ENCODE measurements at regions not wholly inside any gene's neighbourhood (a gene's known extent, or its start where the extent isn't known, plus 50 kb on each side); places are given as distances from the start of the nearest gene placed in this dataset.

DNA sequence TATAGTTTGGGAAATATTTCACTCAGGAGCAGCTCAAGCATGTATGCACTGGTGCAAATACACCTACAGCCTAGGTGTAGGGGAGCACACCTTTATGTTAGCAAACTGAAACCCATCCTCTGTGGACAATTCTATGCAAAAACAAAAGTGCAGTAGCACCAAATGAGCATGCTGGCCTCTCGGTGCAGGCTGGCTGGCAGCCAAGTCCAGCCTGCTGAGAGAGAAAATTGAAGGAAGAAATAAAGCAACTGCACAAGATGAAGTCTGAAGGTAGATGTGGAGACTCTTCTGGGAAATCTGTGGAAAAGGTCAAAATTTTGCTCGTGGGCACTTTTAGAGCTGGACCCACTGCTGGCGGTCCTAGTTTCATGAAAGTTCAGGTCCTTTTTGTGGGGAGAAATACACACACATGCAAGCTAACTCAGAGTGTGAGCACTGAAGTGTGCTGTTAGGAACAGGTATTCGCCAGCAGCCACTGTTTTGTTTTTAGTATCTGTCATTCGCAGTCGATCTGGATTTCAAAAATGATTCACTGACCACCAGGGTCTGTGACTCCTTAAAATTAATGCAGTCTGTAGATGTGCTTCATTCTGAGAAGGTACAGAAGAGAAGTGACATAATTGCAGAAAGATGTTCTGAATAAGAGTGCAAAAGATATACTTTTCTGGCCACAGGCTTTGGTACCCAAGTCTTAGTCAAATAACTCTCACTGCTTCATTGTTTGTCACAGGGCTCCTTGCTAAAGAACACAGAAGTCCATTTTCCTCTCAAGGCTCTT lies 281.7 kb downstream of the PARP8 start:
- Mint-ChIP-seq H3K27ac (no peak overlapping the region), H3K4me1 (ENCODE audit: low read depth) (no peaks in the 10 kb centered on the region), H3K27me3 (peaks cover 2% of the 10 kb centered on the region), H3K4me3 (no peak overlapping the region), H3K36me3 (no peaks in the 10 kb centered on the region), H3K9me3 (ENCODE audit: low read depth) (peaks cover 8% of the 10 kb centered on the region)

DNA sequence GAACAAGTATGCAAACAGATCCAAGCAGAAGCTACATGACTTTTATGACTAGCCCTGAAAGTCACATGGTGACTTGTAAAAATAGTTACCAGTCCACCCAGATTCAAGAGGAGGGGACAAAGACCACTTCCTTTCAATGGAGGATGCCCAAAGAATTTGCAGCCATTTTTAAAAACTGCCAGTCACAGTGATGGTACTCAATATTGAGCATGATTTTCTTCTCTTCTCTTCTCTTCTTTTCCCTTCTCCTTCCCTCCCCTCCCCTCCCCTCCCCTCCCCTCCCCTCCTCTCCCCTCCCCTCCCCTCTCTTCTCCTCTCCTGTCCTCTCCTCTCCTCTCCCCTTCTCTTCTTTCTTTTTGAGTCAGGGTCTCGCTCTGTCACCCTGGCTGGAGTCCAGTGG lies 286.9 kb downstream of the PARP8 start:
- Mint-ChIP-seq H3K27me3 (peaks cover 21% of the 10 kb centered on the region), H3K9me3 (ENCODE audit: low read depth) (no peaks in the 10 kb centered on the region), H3K27ac (no peak overlapping the region), H3K36me3 (no peaks in the 10 kb centered on the region), H3K4me1 (ENCODE audit: low read depth) (no peaks in the 10 kb centered on the region), H3K4me3 (no peak overlapping the region)

DNA sequence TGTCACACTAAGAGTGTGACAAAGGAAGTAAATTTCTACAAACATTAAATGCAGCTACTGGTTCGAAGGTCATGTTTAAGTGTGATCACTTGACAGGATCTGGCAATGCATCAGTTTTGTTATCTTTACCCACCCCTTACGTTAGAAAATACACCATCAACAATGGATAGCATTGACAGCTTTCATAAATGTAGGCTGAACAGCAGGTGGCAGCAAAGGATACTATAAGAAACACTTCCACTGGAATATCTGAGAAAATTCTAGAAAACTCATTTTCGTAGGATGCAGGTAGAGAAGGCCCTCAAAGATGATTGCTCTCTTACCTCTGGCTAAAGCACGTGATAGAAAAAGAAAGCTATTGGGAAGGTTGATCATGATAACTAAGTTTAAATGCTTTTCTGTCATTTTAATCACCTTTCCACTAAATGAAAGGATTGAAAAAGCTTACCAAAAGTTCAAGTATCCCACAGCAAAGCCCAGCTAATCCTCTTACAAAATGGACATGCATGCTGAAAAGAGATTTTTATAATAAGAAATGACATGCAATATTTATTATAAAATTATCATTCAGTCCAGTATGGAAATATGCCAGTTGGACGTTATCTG lies 292.5 kb downstream of the PARP8 start:
- H3K27ac Mint-ChIP-seq: no peak overlapping the region
- H3K9me3 Mint-ChIP-seq (ENCODE audit: low read depth): no peaks in the 10 kb centered on the region
- H3K4me1 Mint-ChIP-seq (ENCODE audit: low read depth): peaks cover 6% of the 10 kb centered on the region

DNA sequence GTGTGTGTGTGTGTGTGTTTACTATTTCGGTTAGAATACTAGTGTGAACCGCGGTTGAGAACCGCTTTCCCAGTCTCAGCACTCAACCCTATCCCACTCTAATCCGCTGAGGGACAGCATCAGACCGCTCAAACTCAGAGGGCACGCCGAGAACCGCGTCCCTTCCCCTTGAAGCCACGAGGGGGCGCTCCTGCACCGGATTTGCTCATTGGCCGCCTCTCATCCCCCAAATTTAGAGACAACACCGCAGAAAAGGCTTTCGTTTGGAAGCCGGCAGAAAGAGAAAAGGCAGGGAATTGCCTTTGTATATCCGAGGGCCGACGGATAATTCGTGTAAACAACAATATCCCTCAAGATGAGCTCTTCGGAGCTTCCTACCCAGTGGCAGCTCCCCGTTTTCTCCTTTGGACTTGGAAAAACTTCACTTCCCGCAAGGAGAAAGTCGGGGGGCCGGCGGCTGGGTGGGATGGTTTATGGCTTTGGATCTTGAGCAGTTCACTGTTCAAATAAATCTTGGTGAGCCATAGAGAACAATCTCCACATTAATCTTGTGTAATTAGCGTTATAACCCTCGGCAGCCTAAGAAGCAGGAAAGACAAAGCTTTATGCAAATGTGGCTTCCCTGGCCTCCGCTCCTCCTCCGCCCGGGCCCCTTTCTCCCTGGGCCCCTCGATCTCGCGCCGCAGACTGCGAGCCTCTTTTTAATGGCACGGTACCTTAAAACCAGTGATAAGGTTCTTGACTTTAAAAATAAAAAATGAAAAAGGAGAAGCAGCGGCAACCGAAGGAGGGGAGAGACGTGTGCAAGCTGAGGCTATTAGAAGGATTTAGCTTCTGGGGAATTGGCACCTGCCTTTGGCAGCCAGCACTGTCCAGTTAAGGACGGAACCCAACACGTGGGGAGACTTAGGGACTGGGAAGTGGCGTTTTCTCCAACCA lies 296.8 kb downstream of the PARP8 start:
- H3K36me3 Mint-ChIP-seq: no peaks in the 10 kb centered on the region
- peaks cover 41% of the 10 kb centered on the region for H3K27me3 Mint-ChIP-seq
- peaks cover 39% of the 10 kb centered on the region for H3K4me1 Mint-ChIP-seq (ENCODE audit: low read depth)
- H3K4me3 Mint-ChIP-seq: peak overlapping the region; percentile 86
- H3K9me3 Mint-ChIP-seq (ENCODE audit: low read depth): no peaks in the 10 kb centered on the region
- H3K27ac Mint-ChIP-seq: no peak overlapping the region

More for the DNA sequence above, 292.5 kb downstream of the PARP8 start:
- Mint-ChIP-seq H3K36me3 (no peaks in the 10 kb centered on the region), H3K27me3 (peaks cover 25% of the 10 kb centered on the region), H3K4me3 (no peak overlapping the region)

DNA sequence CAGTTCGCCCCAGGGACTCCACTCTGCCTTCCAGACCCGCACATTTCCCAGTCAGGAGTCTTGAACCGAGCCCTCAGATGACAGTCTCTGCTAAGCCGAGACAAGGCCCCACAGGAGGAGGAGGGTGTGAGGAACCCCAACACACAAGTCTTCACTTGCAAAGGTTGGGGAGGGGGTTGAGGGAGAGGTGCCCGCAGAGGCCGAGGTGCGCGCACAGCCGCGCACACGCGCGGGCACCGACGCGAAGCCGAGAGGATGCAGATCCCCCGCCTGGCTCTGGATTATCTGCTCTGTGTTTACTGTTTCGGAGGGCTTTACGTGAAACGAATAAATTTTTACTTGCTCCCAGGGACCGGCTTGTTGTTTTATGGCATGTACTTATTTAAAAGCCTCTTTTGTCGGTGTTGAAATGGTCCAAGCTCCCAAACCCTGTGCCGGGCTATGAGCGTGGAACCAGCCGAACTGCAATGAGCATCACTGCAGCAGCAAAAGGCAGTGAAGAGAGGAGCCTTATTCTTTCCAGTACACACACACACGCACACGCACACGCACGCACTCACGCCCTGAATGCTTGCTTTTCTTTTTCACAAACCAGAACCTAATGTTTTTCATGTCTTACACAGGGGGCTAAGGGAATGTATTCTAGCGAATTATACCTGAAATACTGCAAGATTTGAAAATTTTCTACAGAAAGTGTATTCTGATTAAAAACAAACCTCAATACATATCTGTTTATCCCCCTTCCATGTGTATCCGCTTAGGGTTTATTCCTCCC lies 297.7 kb downstream of the PARP8 start:
- no peak overlapping the region for H3K27ac Mint-ChIP-seq
- H3K4me1 Mint-ChIP-seq (ENCODE audit: low read depth): peaks cover 49% of the 10 kb centered on the region
- H3K9me3 Mint-ChIP-seq (ENCODE audit: low read depth): no peaks in the 10 kb centered on the region
- H3K4me3 Mint-ChIP-seq: peak overlapping the region; percentile 86
- peaks cover 45% of the 10 kb centered on the region for H3K27me3 Mint-ChIP-seq
- H3K36me3 Mint-ChIP-seq: no peaks in the 10 kb centered on the region

DNA sequence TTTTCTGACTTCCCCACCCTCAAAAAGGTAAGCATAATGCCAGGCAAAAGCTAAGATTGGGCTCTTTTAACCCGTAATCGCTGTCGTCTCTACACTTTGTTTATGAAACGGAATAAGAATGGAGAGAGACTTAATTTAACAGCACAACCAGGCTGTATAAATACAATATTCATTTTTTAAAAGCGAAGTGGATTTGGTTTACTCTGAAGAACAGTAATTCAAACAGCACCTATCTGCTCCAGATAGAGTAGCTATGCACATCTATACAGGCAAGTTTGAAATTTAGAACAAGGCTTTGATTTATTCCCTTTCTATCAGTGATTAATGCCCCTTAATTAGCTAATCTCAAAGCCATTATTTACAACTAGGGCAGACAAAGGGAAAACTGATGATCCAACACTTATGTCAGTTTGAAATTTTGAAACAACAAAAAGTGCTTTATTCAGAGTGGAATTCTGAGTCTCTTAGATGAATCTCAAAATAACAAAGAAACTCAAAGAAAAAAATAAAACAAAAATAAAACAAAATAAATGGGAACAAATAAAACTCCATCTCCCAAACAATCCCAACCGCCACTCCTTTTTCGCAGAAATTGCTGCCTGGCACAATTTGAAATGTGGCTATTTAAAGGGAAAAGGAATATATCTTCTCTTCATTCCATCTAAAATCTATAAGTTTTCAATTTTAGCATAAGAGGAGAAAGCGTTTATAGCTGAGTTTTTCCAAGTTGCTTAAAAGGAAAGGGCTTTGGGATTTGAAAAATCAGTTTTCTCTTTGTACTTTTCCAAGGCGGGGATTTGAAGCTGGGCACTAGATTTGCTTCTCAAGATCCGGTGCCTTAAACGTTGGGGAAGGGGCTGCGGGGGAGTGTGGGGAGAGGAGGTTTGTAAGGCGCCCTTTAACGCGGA lies 298.6 kb downstream of the PARP8 start:
- peaks cover 49% of the 10 kb centered on the region for H3K4me1 Mint-ChIP-seq (ENCODE audit: low read depth)
- peak overlapping the region; percentile 86 for H3K4me3 Mint-ChIP-seq
- peaks cover 47% of the 10 kb centered on the region for H3K27me3 Mint-ChIP-seq
- H3K9me3 Mint-ChIP-seq (ENCODE audit: low read depth): no peaks in the 10 kb centered on the region
- no peak overlapping the region for H3K27ac Mint-ChIP-seq
- no peaks in the 10 kb centered on the region for H3K36me3 Mint-ChIP-seq

DNA sequence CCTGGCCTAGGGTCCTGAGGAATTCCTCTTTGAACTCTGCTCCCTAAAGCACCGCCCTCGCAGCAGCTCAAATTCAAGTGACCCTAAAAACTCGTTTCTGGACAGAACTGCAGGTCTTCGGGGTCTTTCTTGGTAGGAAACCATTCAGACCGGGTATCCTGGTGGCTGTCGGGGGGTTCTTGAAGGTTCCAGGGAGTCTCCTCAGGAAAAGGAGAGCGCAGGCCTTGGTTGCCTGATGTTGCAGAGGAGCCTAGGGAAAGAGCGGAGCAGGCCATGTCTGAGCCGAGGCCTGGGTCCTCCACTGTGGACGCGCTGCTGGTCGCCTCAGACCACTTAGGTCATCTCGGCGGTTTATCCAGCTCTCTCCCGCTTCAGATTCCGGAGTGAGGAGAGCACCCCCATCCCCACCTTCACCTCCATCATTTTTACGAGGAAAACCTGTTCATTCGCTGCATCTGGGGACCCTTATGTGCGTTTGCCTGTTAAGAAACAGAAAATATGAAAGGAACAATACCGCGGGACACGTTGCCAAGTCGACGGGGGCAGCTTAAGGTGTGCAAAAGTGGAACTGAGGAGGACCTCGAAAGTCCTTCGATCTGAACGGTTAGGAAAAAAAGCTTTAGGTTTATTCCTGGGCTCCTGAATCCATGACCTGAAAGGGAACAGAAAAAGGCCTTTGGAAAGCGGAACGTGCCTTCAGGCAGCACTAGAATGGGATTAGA lies 299.4 kb downstream of the PARP8 start:
- H3K4me3 Mint-ChIP-seq: peak overlapping the region; percentile 42
- H3K9me3 Mint-ChIP-seq (ENCODE audit: low read depth): no peaks in the 10 kb centered on the region
- peaks cover 53% of the 10 kb centered on the region for H3K4me1 Mint-ChIP-seq (ENCODE audit: low read depth)
- H3K36me3 Mint-ChIP-seq: no peaks in the 10 kb centered on the region
- H3K27me3 Mint-ChIP-seq: peaks cover 54% of the 10 kb centered on the region
- H3K27ac Mint-ChIP-seq: no peak overlapping the region

DNA sequence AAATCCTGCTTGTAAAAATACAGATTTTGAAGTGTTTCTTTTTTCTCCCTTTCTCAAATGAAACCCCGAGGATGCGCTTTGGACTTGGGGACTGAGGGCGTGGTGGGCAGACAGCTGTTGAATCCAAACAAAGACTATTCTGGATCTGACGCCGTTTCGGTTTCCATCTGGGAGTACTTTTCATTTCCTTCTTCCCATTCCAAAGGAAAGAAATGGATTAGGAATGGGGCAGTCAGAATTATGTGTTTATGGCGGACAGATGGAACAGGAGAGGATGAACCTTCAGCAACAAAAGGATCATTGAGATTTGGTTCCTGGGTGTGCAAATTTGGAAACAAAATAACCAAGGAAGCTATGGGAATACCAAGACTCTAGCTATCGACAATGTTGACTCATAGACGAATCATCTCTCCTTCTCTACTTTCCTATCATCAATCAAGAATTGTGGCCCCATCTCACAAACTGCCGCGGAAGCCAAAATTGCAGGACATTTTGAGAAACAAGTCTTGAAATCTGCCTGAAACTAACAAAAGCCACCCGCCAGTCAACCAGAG lies 300.6 kb downstream of the PARP8 start:
- Mint-ChIP-seq H3K27me3 (peaks cover 58% of the 10 kb centered on the region), H3K36me3 (no peaks in the 10 kb centered on the region), H3K4me3 (peak overlapping the region; percentile 48), H3K9me3 (ENCODE audit: low read depth) (no peaks in the 10 kb centered on the region), H3K4me1 (ENCODE audit: low read depth) (peaks cover 53% of the 10 kb centered on the region), H3K27ac (no peak overlapping the region)

DNA sequence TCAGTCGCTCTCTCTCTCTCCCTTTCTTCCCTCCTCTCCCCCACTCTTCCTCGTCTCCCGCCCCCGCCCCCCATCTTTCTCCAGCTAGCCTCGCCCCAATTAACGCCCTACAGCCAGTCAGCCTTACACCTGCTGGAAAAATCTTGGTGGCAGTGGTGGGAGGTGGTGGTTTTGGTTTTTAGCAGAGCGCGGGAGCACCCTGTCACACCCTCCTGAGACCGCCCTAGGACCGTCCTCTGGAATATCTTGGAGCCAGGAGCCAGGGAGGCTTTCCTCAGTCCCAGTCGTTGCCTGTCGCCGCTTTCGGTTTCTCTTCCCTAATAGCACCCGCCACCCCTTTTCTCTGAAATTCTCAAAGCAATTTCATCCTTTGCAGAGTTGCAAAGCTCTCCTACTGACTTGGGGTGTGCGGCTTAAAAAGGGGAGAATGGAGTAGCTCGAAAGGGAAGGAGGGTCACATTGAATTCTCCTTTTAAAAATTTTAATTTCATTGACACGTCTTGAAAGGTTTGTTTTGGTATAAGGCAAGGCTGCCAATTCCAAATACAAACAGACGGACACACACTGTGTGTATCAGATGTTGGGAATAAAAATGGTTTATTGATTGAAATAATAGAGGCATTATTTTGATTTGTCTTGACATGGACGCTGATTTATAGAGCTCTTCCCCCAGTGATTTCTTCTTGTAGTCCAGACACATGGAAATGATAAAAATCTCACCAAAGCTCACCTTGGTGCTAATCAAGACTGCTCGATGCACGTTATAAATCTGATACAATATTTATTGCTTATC lies 301.3 kb downstream of the PARP8 start:
- H3K27me3 Mint-ChIP-seq: peaks cover 58% of the 10 kb centered on the region
- H3K4me3 Mint-ChIP-seq: peak overlapping the region; percentile 48
- H3K9me3 Mint-ChIP-seq (ENCODE audit: low read depth): no peaks in the 10 kb centered on the region
- H3K4me1 Mint-ChIP-seq (ENCODE audit: low read depth): peaks cover 53% of the 10 kb centered on the region
- no peak overlapping the region for H3K27ac Mint-ChIP-seq
- no peaks in the 10 kb centered on the region for H3K36me3 Mint-ChIP-seq

DNA sequence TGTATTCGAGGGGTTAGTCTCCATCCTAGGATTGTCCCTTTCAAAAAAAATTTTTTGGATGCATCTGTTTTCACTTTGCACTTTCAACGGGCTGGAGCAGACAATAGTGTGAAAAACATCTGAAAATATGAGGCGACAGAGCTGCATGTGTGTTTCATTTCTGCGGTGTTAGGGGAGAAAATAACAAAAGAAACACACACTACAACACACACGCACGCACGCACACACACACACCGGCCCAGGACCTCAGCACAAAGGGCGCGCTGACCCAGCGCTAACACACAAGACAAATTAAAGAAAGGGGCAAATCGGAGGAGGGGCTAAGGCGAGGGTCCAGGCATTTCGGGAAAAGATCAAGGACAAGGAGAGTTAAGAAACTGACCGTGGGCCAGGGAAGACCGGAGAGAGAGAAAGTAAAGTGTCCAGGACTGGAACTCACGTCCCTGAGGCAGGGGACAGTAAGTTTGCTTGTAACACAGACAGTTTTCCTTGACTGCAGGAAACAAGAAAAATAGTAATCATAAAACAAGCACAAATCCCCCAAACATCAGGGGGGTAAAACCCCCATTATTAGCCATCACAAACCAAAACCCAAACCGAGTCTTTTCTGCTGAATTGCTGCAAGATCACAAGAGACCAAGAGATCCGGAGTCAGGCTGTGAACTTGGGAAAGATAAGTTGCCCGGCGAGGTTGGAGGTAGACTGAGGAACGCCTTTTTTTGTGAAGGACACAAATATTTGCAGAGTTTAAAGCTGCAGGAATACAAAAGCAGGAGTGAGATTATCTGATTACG lies 302.1 kb downstream of the PARP8 start:
- no peaks in the 10 kb centered on the region for H3K9me3 Mint-ChIP-seq (ENCODE audit: low read depth)
- H3K27me3 Mint-ChIP-seq: peaks cover 54% of the 10 kb centered on the region
- peaks cover 47% of the 10 kb centered on the region for H3K4me1 Mint-ChIP-seq (ENCODE audit: low read depth)
- no peaks in the 10 kb centered on the region for H3K36me3 Mint-ChIP-seq
- peak overlapping the region; percentile 48 for H3K4me3 Mint-ChIP-seq
- H3K27ac Mint-ChIP-seq: no peak overlapping the region

DNA sequence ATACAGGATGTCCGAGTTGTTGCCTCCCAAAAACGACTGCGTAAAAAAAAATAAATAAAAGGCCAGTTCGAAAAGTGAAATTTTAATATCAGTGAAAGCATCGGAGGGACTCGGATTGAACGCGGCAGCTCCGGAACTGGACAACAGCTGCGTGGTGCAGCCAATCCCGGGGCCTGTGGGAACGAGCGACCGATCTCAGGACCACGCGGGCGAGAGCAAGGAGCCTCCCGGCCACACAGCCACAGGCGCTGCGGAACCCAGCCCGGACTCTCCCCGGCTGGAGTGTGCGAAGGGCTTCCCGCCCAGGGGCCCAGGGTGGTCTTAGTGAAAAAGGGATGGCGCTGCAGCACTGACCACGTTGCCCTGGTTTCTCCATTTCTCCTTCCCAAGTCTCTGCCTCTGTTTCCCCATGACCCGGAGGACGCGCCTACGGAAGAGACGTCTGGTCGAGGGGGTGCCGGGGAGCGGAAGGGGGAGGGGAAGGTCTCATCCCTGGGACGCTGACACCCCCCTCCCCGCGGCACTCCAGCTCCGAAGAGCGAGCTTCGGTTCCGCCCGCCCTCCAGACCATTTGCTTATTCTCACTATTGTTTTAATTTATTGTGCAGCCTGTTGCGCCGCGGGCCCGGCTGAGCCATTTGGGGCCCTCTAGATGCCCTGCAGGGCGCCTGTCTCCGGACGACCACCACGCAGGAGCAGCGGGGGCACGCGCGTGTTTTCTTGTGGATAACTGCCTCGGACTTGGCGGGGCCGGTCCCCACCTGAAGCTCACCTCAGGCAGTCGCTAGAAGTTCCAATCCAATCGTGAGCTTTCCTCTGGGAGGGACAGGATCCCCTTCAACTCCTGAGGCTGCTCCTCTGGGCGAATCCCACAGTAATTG lies 303.0 kb downstream of the PARP8 start:
- Mint-ChIP-seq H3K4me1 (ENCODE audit: low read depth) (peaks cover 43% of the 10 kb centered on the region), H3K27me3 (peaks cover 50% of the 10 kb centered on the region), H3K9me3 (ENCODE audit: low read depth) (no peaks in the 10 kb centered on the region), H3K36me3 (no peaks in the 10 kb centered on the region), H3K27ac (no peak overlapping the region), H3K4me3 (peak overlapping the region; percentile 49)
